GM23338 (cell line): ENCODE measurements at regions not wholly inside any gene's neighbourhood (a gene's known extent, or its start where the extent isn't known, plus 50 kb on each side); places are given as distances from the start of the nearest gene placed in this dataset.

ENCODE experiments used
- ATAC-seq: fragments of 200-7000 bp; cut with Tn5 transposase; 3 replicates; pipeline ENCODE4 v1.9.1; 2020
- DNase-seq: peaks from one replicate; pipeline ENCODE4 v3.0.0-alpha.2; 2015; ENCODE audit warnings: low spot score
- H2AFZ ChIP-seq: fragments of 200-600 bp; sonication (generic); 2 replicates; pipeline ENCODE4 v1.8.0; 2016; ENCODE audit warnings: antibody characterized with exemption, mild to moderate bottlenecking, moderate library complexity
- H3F3A ChIP-seq: fragments of 200-600 bp; sonication (generic); replicated peaks from 2 replicates; pipeline ENCODE4 v1.8.0; 2017; ENCODE audit warnings: antibody characterized with exemption, mixed run types, low read depth
- H3K27ac ChIP-seq: fragments of 200-600 bp; sonication (generic); 2 replicates; pipeline ENCODE4 v1.6.1; 2016; ENCODE audit warnings: low read depth
- H3K27me3 ChIP-seq: fragments of 200-600 bp; sonication (generic); 2 replicates; pipeline ENCODE4 v1.8.0; 2016; ENCODE audit warnings: mild to moderate bottlenecking, mixed run types, moderate library complexity; ENCODE audit not compliant: insufficient read depth
- H3K36me3 ChIP-seq: fragments of 200-600 bp; sonication (generic); 2 replicates; pipeline ENCODE4 v1.8.0; 2016; ENCODE audit warnings: mild to moderate bottlenecking; ENCODE audit not compliant: insufficient read depth
- H3K4me1 ChIP-seq: fragments of 200-600 bp; sonication (generic); 2 replicates; pipeline ENCODE4 v1.8.0; 2016; ENCODE audit warnings: mild to moderate bottlenecking, moderate library complexity; ENCODE audit not compliant: insufficient read depth
- H3K4me2 ChIP-seq: fragments of 200-600 bp; sonication (generic); 2 replicates; pipeline ENCODE4 v1.7.1; 2017; ENCODE audit warnings: mixed run types
- H3K4me3 ChIP-seq: fragments of 200-600 bp; sonication (generic); 2 replicates; pipeline ENCODE4 v1.6.1; 2016; ENCODE audit warnings: mixed run types
- H3K79me2 ChIP-seq: fragments of 200-600 bp; sonication (generic); replicated peaks from 2 replicates; pipeline ENCODE4 v1.8.0; 2017; ENCODE audit warnings: mild to moderate bottlenecking; ENCODE audit not compliant: insufficient read depth
- H3K9me2 ChIP-seq: fragments of 200-600 bp; sonication (generic); 2 replicates; pipeline ENCODE4 v1.8.0; 2017; ENCODE audit not compliant: insufficient read depth
- H4K20me1 ChIP-seq: fragments of 200-600 bp; sonication (generic); replicated peaks from 2 replicates; pipeline ENCODE4 v1.8.0; 2017; ENCODE audit warnings: mild to moderate bottlenecking; ENCODE audit not compliant: insufficient read depth
- H3K27ac Mint-ChIP-seq: 2 replicates; pipeline ENCODE4 v1.8.0; 2020; ENCODE audit warnings: inconsistent platforms, mild to moderate bottlenecking, moderate library complexity, mixed read lengths
- H3K27me3 Mint-ChIP-seq: 3 replicates; pipeline ENCODE4 v1.8.0; 2022; ENCODE audit warnings: low read depth, mild to moderate bottlenecking, moderate library complexity, mixed read lengths, inconsistent platforms; ENCODE audit not compliant: insufficient read depth, poor library complexity
- H3K36me3 Mint-ChIP-seq: 3 replicates; pipeline ENCODE4 v1.8.0; 2021; ENCODE audit warnings: low read depth, mild to moderate bottlenecking, inconsistent platforms, moderate library complexity, mixed read lengths
- H3K4me1 Mint-ChIP-seq: 3 replicates; pipeline ENCODE4 v1.8.0; 2020; ENCODE audit warnings: mild to moderate bottlenecking, inconsistent platforms, mixed read lengths
- H3K4me3 Mint-ChIP-seq: 3 replicates; pipeline ENCODE4 v1.8.0; 2021; ENCODE audit warnings: moderate library complexity, mild to moderate bottlenecking, inconsistent platforms, mixed read lengths
- H3K9me3 Mint-ChIP-seq: 3 replicates; pipeline ENCODE4 v1.8.0; 2020; ENCODE audit warnings: moderate library complexity, mild to moderate bottlenecking, inconsistent platforms, mixed read lengths
- CREB1 ChIP-seq: fragments of 250-450 bp; sonication (Bioruptor Pico); IDR thresholded peaks from 2 replicates; pipeline ENCODE4 v1.5.0; 2020; ENCODE audit warnings: low read depth, mild to moderate bottlenecking, moderate library complexity
- CTCF ChIP-seq, 2 experiments: fragments of 200-600 bp in 1 of 2; sonication (generic) in 1 of 2; conservative IDR thresholded peaks; 2 replicates each; pipeline versions ENCODE4 v1.5.1 to v1.6.1; 2016 to 2017; ENCODE audit warnings: antibody characterized with exemption in 2 of 2, low read depth in 2 of 2, mild to moderate bottlenecking in 2 of 2, moderate library complexity in 1 of 2
- EZH2phosphoT487 ChIP-seq: fragments of 200-600 bp; sonication (generic); IDR thresholded peaks from one replicate; pipeline ENCODE4 v1.8.1; 2018; ENCODE audit warnings: antibody characterized with exemption; ENCODE audit not compliant: unreplicated experiment
- STAT1 ChIP-seq: IDR thresholded peaks from one replicate; pipeline ENCODE4 v1.6.1; 2016; ENCODE audit warnings: antibody characterized with exemption; ENCODE audit not compliant: unreplicated experiment
- ZNF114 ChIP-seq: fragments of 250-450 bp; sonication (Bioruptor Pico); IDR thresholded peaks from 2 replicates; pipeline ENCODE4 v1.5.0; 2020; ENCODE audit warnings: mild to moderate bottlenecking, moderate library complexity
- ZNF462 ChIP-seq: fragments of 250-450 bp; sonication (Bioruptor Pico); IDR thresholded peaks from 2 replicates; pipeline ENCODE4 v1.5.0; 2020; ENCODE audit warnings: mild to moderate bottlenecking, moderate library complexity

DNA sequence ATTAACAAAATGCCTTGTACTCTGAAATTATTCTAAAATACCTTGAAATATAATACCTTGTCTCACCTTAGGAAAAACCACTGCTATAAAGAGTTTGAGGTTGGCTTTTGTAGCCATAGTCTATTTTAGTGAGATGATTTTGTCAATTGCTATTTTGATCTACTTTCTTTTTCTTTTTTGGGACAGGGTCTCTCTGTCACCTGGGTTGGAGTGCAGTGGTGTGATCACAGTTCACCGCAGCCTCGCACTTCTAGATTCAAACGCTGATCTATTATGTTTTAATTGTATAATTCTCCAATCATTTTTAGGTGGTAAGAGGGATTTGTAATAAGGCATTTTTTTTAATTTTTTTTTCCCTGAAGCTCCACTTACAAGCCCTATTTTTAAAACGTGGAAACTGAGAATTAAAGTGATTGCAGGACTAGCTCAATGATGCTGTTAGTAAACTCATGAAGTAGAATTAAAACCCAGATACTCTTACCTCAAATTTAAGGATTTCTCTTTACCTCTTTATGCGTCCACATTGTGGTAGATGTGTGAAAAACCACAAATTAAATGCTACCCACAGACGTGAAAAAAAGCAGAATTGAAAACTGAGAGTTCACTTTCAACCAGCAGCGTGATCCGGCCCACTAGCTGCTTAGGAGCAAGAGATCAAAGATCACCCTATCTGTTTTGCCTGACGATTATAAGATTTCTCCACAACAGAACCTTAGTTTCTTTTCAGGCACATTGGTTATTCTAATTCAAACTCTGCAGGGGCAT is 384.2 kb downstream of the CGGBP1 start (continued):
- TF ChIP-seq ZNF462 (CRISPR knock-in tag), result no peak

- H3K4me3 ChIP-seq, result no peak overlapping the region
- no peaks in the 10 kb centered on the region for H3K4me1 ChIP-seq
- 0 out of 2 replicates have a peak, but pooled peaks cover 3% of the 10 kb centered on the region for H3K9me2 ChIP-seq
- H3F3A ChIP-seq, result no peaks in the 10 kb centered on the region
- H4K20me1 ChIP-seq, result no peaks in the 10 kb centered on the region
- H3K9me3 Mint-ChIP-seq, result no peaks in the 10 kb centered on the region; the same call in 2 of the 3 replicates
- no peak overlapping the region for H3K4me3 Mint-ChIP-seq
- H3K27ac ChIP-seq, result no peak overlapping the region
- H3K36me3 ChIP-seq, result no peaks in the 10 kb centered on the region
- H3K27me3 ChIP-seq, result no peaks in the 10 kb centered on the region
- no peaks in the 10 kb centered on the region for H3K36me3 Mint-ChIP-seq
- no peak overlapping the region for H3K4me2 ChIP-seq
- H3K4me1 Mint-ChIP-seq, result peaks cover 3% of the 10 kb centered on the region; the same call in 2 of the 3 replicates
- no peak for ATAC-seq
- no peaks in the 10 kb centered on the region for H3K79me2 ChIP-seq
- no peak for DNase-seq
- no peak overlapping the region for H2AFZ ChIP-seq
- H3K27ac Mint-ChIP-seq, result no peak overlapping the region
- H3K27me3 Mint-ChIP-seq, result no peaks in the 10 kb centered on the region
- TF ChIP-seq STAT1 (no peak), ZNF462 (CRISPR knock-in tag) (no peak), CTCF (conservative IDR thresholded peaks at IDR 0.05; ENCODE audit: low read depth in 2 of 2) (no peak), EZH2phosphoT487 (no peak), ZNF114 (CRISPR knock-in tag) (no peak), CREB1 (CRISPR knock-in tag) (no peak)
These were observed 385.7 kb downstream of the CGGBP1 start for GRCh38 chr3:87673132-87673531.
